Heart left ventricle (tissue), 13 donors: ENCODE measurements at regions not wholly inside any gene's neighbourhood (a gene's known extent, or its start where the extent isn't known, plus 50 kb on each side); places are given as distances from the start of the nearest gene placed in this dataset.

ENCODE experiments used
- CTCF ChIP-seq, 12 donors: fragments of 200-600 bp; sonication (generic) in 4 of 12; IDR thresholded peaks; one replicate each; pipeline versions ENCODE4 v1.5.0 to v1.8.0; 2018 to 2022; ENCODE audit warnings: antibody characterized with exemption in 12 of 12, mild to moderate bottlenecking in 5 of 12
- POLR2A ChIP-seq, 2 donors: fragments of 450-650 bp; IDR thresholded peaks; one replicate each; pipeline ENCODE4 v1.6.1; 2017; ENCODE audit warnings: antibody characterized with exemption in 2 of 2, mild to moderate bottlenecking in 2 of 2, moderate library complexity in 2 of 2
- donor health status: ischemic (EF 13 %, LVEDD 7.1; RV severe dilation, severe dysfunction).
- donor health status: DM: no; HTN: yes; CAD: no.
- donor health status: DM: no; HTN: no; CAD: no.
- donor health status: ischemic (EF 25% LVEDD 6.9; RV normal size, moderate dysfunction).
- donor health status: ischemic (EF 25% LVEDD 5.7; RV mildly dilated, moderate dysfunction).
- donor health status: ischemic (EF 35%, LVEDD 5.7; RV mildly dilated, moderate dysfunction).
- donor health status: nonischemic (EF 11% LVEDD 7.7; RV severe dilation, severe dysfunction).
- donor health status: DM: yes; HTN: yes; CAD: no.
- donor health status: PGD.
- donor health status: ischemic (EF 29% LVEDD 5.4; RV normal size, mild dysfunction).
- donor health status: nonischemic (EF 23%, LVEDD 6.1; RV moderate dilation, normal function).

GRCh38 chr11:88402784-88403183 lies 65.2 kb upstream of the CTSC start:
- TF ChIP-seq POLR2A (IDR thresholded peaks at IDR 0.05), result no peak
- no peak for TF ChIP-seq CTCF (IDR thresholded peaks at IDR 0.05)
